Mucosa of gallbladder (tissue), 1 donor: ENCODE measurements at regions not wholly inside any gene's neighbourhood (a gene's known extent, or its start where the extent isn't known, plus 50 kb on each side); places are given as distances from the start of the nearest gene placed in this dataset.
"Not testable (repeated sequence)": the region's sequence is repeated elsewhere in the genome, so short reads cannot be mapped to it uniquely, and the experiment has no call there.

Experiments used
- DNase-seq: peaks from one replicate; pipeline ENCODE4 v3.0.0-alpha.2; 2020; ENCODE audit warnings: low spot score
- donor health status: DM: no; HTN: no; CAD: no.

GRCh38 chr15:20473465-20473864, 68.1 kb downstream of the GOLGA6L6 start:
- not testable (repeated sequence) for DNase-seq

GRCh38 chr15:20472983-20473382, 68.6 kb downstream of the GOLGA6L6 start:
- not testable (repeated sequence) for DNase-seq

DNA sequence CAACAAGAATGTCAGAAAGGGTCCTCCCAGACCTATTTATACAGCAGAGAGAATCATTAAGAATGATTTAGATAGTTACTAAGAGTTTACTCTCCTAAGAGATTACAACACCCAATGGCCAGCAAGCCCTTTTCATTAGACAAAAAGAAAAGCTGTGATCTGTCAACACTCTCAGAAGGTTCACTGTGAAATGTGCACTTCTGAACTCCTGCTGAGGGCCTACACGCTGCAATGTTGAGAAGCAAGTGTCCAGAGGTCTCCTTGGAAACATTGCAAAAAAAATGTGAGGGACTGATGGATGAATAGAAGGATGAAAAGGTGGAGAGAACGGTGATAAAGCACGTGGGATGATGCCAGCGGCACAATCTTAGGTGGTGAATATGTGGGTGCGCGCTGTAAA, 70.8 kb downstream of the GOLGA6L6 start:
- DNase-seq = not testable (repeated sequence)

- not testable (repeated sequence) for DNase-seq
These were observed 100.5 kb downstream of the GOLGA6L6 start for GRCh38 chr15:20441138-20441537.

DNA sequence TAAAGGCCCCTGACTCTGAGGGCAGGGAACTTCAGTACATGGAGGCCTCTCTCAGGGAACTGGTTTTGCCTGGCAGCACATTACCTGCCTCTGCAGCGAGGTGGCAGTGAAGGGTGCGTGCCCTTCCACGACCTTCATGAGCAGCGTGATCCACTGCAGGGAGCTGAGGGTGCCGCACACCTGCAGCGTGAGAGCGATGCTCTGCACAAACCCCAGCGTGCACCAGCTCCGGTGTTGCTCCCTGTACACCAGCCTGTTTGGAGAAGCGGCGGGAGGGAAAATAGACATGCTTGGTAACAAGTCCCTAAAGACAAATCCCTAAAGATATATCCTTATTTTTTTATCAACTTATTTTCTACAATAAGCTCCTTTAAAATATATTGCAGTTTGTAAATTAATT, 101.2 kb downstream of the GOLGA6L6 start:
- not testable (repeated sequence) for DNase-seq

- DNase-seq = not testable (repeated sequence)
These were observed 102.5 kb downstream of the GOLGA6L6 start for GRCh38 chr15:20439111-20439510.

- not testable (repeated sequence) for DNase-seq
These were observed 103.3 kb downstream of the GOLGA6L6 start for GRCh38 chr15:20438255-20438654.

DNA sequence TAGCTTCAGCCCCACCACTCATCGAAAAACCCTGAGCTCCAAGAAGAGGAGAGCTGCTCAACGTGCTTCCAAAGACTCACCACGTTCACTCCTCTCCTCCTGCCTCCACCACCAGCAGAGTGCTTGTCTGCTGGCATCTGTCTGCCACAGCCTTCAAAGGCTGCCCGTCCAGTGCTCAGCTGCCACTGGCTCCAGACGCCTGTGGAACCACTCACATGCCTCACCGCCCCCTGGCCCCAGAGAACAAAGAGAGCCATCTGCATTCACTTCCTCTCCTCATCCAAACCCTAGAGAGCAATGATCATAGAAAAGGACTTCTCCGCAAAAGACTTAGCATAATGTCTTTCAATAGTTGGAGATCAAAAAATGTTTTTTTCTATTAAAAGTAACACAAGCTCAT, 108.1 kb downstream of the GOLGA6L6 start:
- DNase-seq = not testable (repeated sequence)

DNA sequence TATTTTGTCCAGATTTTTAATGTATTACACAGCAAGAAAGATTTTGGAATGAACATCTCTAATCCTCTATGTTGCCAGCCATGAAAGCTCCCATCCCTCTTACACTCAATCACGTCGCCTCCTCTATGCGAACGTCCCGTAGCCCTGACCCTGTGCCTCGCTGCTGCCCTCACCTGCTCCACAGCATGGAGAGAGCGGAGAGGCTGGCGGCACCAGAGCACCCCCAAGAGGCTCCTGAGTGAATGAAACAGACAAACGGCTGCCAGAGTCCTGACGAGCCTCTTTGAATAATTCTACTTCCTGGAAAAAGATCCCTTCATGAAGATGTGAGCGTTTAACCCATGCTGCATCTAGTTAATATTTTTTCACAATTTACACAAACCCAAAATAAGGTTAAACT, 111.1 kb downstream of the GOLGA6L6 start:
- not testable (repeated sequence) for DNase-seq

DNA sequence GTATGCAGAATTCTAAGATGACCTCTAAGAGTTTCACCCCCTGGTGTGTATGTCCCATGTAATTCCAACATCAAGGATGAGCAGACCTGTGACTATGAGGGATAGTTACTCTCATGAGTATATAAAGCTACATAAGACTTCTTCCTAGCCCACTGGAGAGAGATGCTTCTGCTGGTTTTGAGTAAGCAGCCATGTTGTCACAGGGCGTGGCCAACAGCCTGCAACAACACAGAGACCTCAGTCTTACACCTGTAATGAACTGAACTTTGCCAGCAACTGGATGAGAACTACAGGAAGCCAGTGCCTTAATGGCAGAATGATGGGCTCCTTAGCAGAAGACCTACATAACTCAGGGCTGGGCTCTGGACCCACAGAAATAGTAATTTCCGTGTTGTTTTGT, 120.9 kb downstream of the GOLGA6L6 start:
- not testable (repeated sequence) for DNase-seq

DNA sequence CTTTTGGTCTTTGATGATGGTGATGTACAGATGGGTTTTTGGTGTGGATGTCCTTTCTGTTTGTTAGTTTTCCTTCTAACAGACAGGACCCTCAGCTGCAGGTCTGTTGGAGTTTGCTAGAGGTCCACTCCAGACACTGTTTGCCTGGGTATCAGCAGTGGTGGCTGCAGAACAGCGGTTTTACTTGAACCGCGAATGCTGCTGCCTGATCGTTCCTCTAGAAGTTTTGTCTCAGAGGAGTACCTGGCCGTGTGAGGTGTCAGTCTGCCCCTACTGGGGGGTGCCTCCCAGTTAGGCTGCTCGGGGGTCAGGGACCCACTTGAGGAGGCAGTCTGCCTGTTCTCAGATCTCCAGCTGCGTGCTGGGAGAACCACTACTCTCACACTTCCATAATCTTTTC, 125.0 kb downstream of the GOLGA6L6 start:
- not testable (repeated sequence) for DNase-seq

- not testable (repeated sequence) for DNase-seq
These were observed 131.9 kb downstream of the GOLGA6L6 start for GRCh38 chr15:20409667-20410198.

GRCh38 chr15:20409247-20409646, 132.4 kb downstream of the GOLGA6L6 start:
- DNase-seq = no peak

GRCh38 chr15:20407553-20407952, 134.0 kb downstream of the GOLGA6L6 start:
- DNase-seq = no peak

DNA sequence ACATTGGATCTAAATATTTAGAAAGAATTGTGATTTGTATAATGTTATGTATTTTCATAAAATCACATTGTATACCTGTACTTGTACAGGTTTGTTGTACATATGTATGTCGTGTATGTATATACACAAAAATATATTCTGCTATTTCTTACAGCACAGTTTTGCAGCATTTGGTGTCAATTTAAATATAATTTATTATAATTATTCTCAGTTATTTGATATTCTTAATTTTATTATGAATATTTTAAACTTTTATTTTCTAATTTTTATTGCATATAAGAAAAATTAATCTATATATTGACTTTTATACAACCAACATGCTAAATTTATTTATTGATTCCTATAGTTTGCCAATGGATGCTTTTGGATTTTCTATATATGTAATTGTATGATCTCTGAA, 137.0 kb downstream of the GOLGA6L6 start:
- DNase-seq = not testable (repeated sequence)

- DNase-seq = not testable (repeated sequence)
These were observed 139.0 kb downstream of the GOLGA6L6 start for GRCh38 chr15:20402586-20402985.

DNA sequence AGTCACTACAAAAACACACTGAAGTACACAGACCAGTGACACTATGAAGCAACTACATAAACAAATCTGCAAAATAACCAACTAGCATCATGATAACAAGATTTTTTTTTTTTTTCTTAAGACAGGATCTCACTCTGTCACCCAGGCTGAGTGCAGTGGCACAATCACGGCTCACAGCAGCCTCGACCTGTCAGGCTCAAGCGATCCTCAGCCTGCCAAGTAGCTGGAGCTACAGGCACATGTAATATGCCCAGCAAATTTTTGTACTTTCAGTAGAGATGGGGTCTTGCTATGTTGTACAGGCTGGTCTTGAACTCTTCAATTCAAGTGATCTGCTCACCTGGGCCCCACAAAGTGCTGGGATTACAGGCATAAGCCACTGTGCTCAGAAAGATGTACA, 140.5 kb downstream of the GOLGA6L6 start:
- not testable (repeated sequence) for DNase-seq

- not testable (repeated sequence) for DNase-seq
These were observed 142.9 kb downstream of the GOLGA6L6 start for GRCh38 chr15:20398680-20399079.

- DNase-seq = not testable (repeated sequence)
These were observed 153.4 kb downstream of the GOLGA6L6 start for GRCh38 chr15:20388161-20388560.

- DNase-seq = no peak
These were observed 155.4 kb downstream of the GOLGA6L6 start for GRCh38 chr15:20386198-20386597.

DNA sequence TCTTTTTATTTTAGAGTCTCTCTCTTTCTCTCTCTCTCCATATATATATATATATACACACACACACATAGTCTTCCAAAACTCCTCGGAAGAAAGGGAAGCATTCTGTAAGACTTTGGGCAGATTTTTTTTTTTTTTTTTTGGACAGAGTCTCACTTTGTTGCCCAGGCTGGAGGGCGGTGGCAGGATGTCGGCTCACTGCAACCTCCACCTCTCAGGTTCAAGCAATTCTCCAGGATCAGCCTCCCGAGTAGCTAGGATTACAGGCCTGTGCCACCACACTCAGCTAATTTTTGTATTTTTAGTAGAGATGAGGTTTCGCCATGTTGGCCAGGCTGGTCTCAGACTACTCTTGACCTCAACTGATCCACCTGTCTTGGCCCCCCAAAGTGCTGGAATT, 161.4 kb downstream of the GOLGA6L6 start:
- not testable (repeated sequence) for DNase-seq

DNA sequence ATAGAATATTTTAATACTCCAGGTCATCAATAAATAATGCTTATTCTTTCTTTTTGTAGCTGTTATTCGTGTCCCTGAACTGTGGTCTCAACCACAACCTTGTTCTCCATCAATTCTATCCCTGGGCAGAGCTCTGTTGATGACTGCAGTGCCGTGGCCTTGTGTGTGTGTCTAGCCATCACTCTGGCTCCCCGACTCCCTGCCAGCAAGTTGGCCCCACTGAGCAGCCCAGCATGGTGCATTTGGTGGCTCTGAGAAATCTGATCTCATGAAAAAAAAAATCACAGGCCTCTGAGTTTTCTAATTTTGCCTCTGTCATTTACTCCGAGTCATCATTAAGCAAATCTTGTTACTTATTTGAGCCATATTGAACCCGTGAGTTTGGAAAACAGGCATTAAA, 164.7 kb downstream of the GOLGA6L6 start:
- DNase-seq = no peak

- DNase-seq = not testable (repeated sequence)
These were observed 169.2 kb downstream of the GOLGA6L6 start for GRCh38 chr15:20372416-20372815.

DNA sequence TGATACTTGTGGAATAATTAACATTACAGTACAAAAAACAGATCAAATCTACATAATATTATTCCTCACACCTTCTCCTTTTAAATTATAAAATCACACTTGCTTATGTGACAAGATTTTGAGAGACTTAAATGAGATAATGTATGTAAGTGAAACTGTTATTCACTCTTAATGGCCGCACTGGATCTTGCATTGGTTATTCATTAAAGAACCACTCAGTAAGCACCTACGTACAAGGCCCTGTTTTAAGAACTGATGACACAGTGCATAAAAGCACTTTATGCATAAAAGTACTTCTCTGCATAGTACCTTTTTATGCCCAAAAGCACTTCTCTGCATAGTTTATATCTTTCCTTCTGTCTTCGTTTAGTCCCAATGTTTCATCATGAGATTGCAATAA, 172.1 kb downstream of the GOLGA6L6 start:
- DNase-seq = no peak
